ENCODE measurements at regions not wholly inside any gene's neighbourhood (a gene's known extent, or its start where the extent isn't known, plus 50 kb on each side); places are given as distances from the start of the nearest gene placed in this dataset.

DNA sequence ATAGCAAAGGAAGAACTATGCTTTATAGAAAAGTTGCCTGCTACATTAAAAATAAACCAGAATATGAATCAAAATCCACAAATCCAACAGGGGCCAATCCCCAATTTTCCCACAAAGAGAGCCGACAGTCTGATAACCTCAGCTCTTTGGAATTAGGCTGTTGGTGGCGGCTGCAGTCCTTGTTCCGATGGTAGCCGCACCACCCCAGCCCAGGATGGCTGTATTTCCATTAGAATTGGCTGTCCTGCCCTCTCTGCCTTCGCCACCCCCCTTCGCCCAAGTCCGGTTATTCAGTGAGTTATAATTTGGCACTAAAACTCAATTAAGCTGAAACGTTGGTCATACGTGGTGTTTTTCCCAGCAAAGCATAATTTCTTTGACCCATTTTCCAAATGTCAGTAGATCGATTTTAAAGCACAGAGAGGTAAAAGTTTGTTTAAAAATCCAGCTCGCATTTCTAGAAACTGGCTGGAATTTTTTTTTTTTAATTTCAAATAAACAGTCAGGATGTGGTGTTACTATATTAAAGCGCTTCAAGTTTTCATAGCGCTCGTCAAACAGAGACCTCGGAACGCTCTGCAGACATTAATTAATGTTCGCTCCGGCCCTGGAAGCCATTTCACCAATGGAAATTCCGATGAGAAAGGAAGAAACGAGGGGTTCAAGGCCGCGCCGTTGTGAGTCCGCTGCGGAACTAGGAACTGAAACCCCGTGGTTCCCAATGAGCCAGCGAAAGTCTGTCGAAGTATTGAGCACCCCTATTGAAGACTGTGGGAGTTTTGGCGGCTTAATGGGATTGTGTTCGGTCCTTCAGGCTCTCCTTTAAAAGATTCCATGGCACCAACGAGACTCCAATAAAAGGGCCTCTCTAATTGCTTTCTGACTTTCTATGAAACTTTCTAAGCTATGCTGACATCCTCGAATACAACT is 104.8 kb upstream of the DIO3 start:
- peaks cover 0 to 27% (median 17%) of the 10 kb centered on the region in 4 donors for H3K4me1 ChIP-seq
- DNase-seq (ENCODE audit: extremely low spot score) = no peak
- intact Hi-C loops (cut with DNase I) = no loop called here
- H3K36me3 ChIP-seq = no peaks in the 10 kb centered on the region
- H3K27me3 ChIP-seq = peaks cover 0 to 75% (median 28%) of the 10 kb centered on the region in 4 donors
- no peaks in the 10 kb centered on the region for H3K9me3 ChIP-seq
- no peak overlapping the region for H3K4me3 ChIP-seq
- WGBS = 34% methylated on average over 28 of the region's 32 CpGs
- no peak for TF ChIP-seq POLR2AphosphoS5 (IDR thresholded peaks at IDR 0.05)
- TF ChIP-seq, protein P1, sequence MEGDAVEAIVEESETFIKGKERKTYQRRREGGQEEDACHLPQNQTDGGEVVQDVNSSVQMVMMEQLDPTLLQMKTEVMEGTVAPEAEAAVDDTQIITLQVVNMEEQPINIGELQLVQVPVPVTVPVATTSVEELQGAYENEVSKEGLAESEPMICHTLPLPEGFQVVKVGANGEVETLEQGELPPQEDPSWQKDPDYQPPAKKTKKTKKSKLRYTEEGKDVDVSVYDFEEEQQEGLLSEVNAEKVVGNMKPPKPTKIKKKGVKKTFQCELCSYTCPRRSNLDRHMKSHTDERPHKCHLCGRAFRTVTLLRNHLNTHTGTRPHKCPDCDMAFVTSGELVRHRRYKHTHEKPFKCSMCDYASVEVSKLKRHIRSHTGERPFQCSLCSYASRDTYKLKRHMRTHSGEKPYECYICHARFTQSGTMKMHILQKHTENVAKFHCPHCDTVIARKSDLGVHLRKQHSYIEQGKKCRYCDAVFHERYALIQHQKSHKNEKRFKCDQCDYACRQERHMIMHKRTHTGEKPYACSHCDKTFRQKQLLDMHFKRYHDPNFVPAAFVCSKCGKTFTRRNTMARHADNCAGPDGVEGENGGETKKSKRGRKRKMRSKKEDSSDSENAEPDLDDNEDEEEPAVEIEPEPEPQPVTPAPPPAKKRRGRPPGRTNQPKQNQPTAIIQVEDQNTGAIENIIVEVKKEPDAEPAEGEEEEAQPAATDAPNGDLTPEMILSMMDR (IDR thresholded peaks at IDR 0.05) = no peak
- no peak for TF ChIP-seq POLR2A (IDR thresholded peaks at IDR 0.05; ENCODE audit: low read depth)
- no peak overlapping the region for H3K27ac ChIP-seq (replicated peaks in 1 of 4)

DNA sequence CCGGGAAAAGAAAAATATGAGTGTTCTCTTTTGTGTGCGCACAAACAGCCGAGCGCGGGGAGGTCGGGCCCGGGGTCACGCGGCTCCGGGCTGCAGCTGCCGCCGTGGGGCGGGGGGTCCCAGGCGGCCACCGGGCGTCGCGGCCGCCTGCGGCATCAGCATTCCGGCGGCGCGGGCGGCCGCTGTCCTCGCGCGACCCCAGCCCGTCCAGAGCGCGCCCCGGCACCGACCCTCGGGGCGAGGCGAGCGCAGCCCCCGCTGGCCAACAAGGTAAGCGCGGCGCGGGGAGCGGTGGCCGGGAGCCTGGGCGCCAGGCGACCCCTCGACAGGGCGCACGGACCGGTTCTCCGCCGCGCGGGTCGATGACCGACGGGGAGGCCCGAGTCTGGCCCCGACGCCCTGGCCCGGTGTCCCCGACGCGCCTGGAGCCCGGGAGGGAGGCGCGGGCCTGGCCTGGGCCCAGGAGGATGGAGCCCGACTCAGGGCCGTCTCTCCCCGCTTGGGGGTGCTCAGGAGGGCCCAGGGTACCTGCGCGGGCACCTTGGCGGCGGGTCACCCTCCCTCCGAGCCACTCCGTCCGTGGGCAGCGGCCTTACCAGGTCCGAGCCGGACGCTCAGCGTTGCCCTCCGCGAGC is 103.9 kb upstream of the DIO3 start:
- 35% methylated on average over 12 of the region's 85 CpGs for WGBS
- Histone ChIP-seq H3K4me3 (no peak overlapping the region), H3K9me3 (no peaks in the 10 kb centered on the region), H3K36me3 (no peaks in the 10 kb centered on the region), H3K27me3 (peaks cover 0 to 84% (median 28%) of the 10 kb centered on the region in 4 donors), H3K4me1 (peaks cover 0 to 27% (median 17%) of the 10 kb centered on the region in 4 donors), H3K27ac (replicated peaks in 1 of 4) (no peak overlapping the region)
- no peak for DNase-seq (ENCODE audit: extremely low spot score)
- TF ChIP-seq, protein P1 (IDR thresholded peaks at IDR 0.05) = no peak
- TF ChIP-seq POLR2A (IDR thresholded peaks at IDR 0.05; ENCODE audit: low read depth) (no peak), EP300 (IDR thresholded peaks at IDR 0.05) (no peak), POLR2AphosphoS5 (IDR thresholded peaks at IDR 0.05) (no peak)
- intact Hi-C loops (cut with DNase I) = no loop called here

DNA sequence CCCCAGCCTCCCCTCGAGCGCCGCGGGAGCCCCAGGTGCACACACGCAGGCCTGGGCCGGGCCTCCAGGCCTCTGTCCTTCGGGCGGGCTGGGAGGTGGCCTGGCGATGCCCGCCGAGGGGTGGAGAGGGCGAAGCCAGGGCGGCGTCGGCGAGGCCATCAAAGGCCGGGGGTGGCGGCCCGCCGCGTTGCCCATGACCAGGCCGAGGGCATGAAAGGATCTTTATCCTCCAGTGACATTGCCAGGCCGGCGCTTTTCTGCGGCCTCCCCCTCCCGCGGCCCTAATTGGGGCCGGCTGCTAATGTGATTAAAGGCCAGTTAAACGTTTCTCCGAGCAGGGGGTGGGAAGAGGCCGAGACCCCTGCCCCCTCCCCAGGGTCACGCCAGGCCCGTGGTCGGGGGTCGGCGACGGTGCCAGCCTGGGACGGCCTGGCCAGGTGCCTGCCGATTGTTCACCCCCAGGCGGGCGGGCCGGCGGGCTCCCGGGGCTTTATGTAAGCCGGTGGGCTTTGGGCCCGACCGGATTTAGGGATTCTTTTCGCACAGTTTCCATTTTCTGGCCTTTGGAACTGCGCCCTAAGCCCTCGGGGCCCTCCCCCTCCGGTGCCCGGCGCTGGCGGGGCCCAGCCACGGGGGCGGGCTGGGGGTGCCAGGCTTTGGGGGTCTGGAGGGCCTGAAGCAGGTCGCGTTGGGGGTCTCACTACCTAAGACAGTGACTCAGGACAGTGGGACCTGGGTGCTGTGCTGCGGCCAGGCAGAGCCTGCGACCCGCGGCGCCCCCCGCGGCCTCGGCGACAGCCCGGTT is 103.2 kb upstream of the DIO3 start:
- H3K27me3 ChIP-seq = peaks cover 0 to 89% (median 28%) of the 10 kb centered on the region in 4 donors
- peak overlapping the region; percentile 30 to 38 (median 32) for H3K4me3 ChIP-seq
- no peak overlapping the region for H3K27ac ChIP-seq (replicated peaks in 1 of 4)
- intact Hi-C loops (cut with DNase I) = no loop called here
- peaks cover 0 to 27% (median 17%) of the 10 kb centered on the region in 4 donors for H3K4me1 ChIP-seq
- DNase-seq (ENCODE audit: extremely low spot score) = no peak
- TF ChIP-seq POLR2AphosphoS5 (IDR thresholded peaks at IDR 0.05) (no peak), POLR2A (IDR thresholded peaks at IDR 0.05; ENCODE audit: low read depth) (no peak)
- no peaks in the 10 kb centered on the region for H3K9me3 ChIP-seq
- WGBS = 13% methylated on average over 11 of the region's 68 CpGs
- H3K36me3 ChIP-seq = no peaks in the 10 kb centered on the region

DNA sequence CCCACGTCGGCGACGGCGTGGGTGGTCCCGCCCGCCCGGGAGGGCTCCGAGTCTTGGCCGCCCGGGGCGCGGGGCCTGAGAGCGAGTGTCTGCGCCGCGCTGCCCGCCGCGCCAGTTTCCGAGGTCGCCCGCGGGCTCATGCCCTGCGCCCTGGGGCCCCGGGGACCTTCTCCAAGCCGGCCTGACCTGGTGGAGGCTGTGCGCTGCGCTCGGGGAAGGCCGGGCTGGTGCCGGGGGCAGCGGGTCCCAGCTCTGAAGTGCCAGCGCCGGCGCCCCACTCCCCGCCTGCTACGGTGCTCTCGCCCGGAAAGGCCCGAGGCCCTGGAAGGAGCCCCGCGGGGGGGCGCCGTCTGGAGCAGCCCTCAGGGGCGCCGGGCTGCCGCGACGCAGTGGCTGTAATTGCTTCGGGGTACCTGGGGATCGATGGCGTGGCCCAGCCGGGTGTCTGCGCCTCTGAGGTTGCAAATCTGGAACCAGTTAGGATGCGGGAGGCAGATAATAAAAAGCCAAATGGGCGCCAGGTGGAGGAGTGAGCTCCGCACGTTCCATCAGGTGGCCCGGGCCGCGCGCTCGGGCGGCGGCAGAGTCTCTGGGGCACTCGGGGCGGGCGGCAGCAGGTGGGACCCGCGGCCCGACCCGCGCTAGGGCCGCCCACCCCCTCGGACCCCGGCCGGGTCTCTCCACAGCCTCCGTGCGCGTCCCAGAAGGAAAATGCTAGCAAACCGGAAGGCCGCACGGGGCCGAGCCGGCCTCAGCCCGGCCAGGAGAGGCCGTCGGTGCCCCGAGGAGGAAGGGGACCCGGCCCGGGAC is 102.3 kb upstream of the DIO3 start:
- TF ChIP-seq POLR2A (IDR thresholded peaks at IDR 0.05; ENCODE audit: low read depth) = no peak
- no peak for TF ChIP-seq EP300 (IDR thresholded peaks at IDR 0.05)
- TF ChIP-seq, protein P1 (IDR thresholded peaks at IDR 0.05) = no peak
- no peak for TF ChIP-seq POLR2AphosphoS5 (IDR thresholded peaks at IDR 0.05)
- DNase-seq (ENCODE audit: extremely low spot score) = no peak
- intact Hi-C loops (cut with DNase I) = no loop called here
- peaks cover 0 to 27% (median 17%) of the 10 kb centered on the region in 4 donors for H3K4me1 ChIP-seq
- no peak overlapping the region for H3K27ac ChIP-seq (replicated peaks in 1 of 4)
- H3K9me3 ChIP-seq = no peaks in the 10 kb centered on the region
- peak overlapping the region; percentile 30 to 38 (median 32) for H3K4me3 ChIP-seq
- WGBS = 0% methylated on average over 2 of the region's 92 CpGs
- peaks cover 0 to 85% (median 28%) of the 10 kb centered on the region in 4 donors for H3K27me3 ChIP-seq
- no peaks in the 10 kb centered on the region for H3K36me3 ChIP-seq
